ENCODE measurements at regions not wholly inside any gene's neighbourhood (a gene's known extent, or its start where the extent isn't known, plus 50 kb on each side); places are given as distances from the start of the nearest gene placed in this dataset.

- TF ChIP-seq, protein P1, sequence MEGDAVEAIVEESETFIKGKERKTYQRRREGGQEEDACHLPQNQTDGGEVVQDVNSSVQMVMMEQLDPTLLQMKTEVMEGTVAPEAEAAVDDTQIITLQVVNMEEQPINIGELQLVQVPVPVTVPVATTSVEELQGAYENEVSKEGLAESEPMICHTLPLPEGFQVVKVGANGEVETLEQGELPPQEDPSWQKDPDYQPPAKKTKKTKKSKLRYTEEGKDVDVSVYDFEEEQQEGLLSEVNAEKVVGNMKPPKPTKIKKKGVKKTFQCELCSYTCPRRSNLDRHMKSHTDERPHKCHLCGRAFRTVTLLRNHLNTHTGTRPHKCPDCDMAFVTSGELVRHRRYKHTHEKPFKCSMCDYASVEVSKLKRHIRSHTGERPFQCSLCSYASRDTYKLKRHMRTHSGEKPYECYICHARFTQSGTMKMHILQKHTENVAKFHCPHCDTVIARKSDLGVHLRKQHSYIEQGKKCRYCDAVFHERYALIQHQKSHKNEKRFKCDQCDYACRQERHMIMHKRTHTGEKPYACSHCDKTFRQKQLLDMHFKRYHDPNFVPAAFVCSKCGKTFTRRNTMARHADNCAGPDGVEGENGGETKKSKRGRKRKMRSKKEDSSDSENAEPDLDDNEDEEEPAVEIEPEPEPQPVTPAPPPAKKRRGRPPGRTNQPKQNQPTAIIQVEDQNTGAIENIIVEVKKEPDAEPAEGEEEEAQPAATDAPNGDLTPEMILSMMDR (optimal IDR thresholded peaks at IDR 0.05 in 1 of 3, IDR thresholded peaks at IDR 0.05 in 1 of 3, conservative IDR thresholded peaks at IDR 0.05 in 1 of 3; ENCODE audit: extremely low read depth in 1 of 3, insufficient read depth in 2 of 3, low read length in 3 of 3): no peak
- TF ChIP-seq EZH2 (IDR thresholded peaks at IDR 0.05; ENCODE audit: low read length): no peak
Observed at GRCh38 chr4:97142410-97142809, 1000.9 kb downstream of the STPG2 start.

All from keratinocyte (primary cell).